UCSD-AML1 (cell line): ENCODE measurements at regions not wholly inside any gene's neighbourhood (a gene's known extent, or its start where the extent isn't known, plus 50 kb on each side); places are given as distances from the start of the nearest gene placed in this dataset.
"Not testable (repeated sequence)": the region's sequence is repeated elsewhere in the genome, so short reads cannot be mapped to it uniquely, and the experiment has no call there.

Experiments used
- DNase-seq: peaks from one replicate; lab custom pipeline; 2025; ENCODE audit not compliant: unreplicated experiment; lab: John Stamatoyannopoulos, UW

DNA sequence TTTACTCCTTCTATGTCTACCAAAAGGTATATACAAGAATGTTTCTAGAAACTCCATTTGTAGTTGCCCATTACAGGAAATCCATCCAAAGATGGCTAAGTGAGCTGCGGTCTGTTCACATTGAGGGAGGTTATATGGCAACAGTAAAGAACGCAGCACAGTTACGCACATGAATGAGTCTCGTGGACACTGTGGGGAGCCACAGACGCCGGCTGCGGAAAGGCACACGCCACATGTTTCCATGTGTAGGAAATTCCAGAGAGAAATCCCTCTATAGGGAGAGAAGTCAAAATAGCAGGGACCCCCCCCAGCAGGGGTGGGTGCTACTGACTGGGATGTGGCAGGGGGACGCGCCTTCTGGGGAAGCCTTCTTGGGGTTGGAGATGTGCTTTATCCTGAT is 139.0 kb upstream of the NCOR2 start:
- no peak for DNase-seq

GRCh38 chr12:124705545-124706138 is 138.2 kb upstream of the NCOR2 start:
- no peak for DNase-seq

GRCh38 chr12:124704619-124705018 is 137.2 kb upstream of the NCOR2 start:
- no peak for DNase-seq

DNA sequence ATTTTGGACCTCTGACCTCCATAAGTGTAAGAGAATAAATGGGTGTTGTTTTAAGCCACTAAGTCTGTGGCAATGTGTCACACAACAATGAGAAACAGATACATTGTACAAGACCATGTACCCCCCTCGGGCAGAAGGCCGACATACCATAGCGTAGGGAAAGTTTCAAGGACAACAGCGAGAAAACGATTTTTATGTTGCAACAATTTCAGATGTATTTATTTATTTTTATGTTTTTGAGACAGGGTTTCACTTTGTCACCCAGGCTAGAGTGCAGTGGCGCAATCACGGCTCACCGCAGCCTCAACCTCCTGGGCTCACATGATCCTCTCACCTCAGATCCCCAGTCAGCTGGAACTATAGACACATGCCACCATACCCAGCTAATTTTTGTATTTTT is 136.4 kb upstream of the NCOR2 start:
- no peak for DNase-seq

- no peak for DNase-seq
These were observed 135.3 kb upstream of the NCOR2 start for GRCh38 chr12:124702736-124703135.

DNA sequence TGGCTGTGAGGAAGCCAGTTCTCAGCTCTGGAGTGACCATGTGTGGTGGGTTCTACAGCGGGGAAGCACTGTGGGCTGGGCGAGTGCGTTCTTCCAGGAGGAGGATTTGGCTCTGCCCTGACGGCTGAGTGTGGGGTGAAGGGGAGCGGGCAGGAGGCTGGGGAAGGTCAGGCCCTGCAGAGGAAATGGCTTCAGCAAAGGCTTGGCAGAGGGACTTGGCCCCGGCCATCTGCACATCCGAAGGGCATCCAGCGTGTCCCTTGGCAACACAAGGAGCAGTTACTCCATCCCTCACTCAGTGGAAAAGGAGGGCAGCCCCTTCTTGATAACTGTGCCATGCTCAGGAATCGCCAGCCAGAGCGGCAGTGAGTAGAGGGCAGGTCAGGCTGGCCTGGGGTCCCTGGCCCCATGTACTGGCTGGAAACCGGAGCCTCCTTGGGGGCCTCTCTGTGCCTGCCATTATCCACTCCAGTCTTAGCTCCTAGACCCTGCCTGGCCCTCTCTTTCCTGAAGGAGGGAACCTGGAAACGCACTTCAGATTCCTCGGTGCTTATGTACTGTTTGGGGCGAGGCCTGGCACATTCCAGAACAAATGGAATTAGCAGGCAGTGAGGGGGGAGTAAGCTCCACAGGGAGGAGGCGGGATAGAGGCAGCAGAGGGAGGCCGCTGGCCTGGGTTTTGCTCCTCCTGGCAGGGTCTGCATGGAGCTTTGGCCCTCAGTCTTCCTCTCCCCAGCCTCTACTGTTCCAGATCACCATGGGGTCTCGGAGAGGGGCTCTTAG is 133.6 kb upstream of the NCOR2 start:
- no peak for DNase-seq

DNA sequence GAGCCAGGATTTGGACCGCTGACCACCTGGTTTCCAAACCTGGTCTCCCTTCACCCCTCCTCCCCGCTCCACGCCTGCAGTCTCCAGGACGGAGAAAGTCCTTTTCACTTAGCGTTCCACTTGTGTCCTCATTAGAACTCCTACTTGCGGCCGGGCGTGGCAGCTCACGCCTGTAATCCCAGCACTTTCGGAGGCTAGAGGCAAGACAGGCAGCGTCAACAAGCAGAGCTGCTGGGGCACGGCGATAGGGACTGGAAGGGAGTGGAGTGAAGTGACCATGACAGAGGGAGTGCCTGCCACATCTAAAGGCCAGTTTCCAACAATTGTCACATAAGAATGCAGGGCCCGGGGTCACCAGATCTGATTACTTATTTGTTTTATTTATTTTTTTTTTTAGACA is 132.5 kb upstream of the NCOR2 start:
- DNase-seq = no peak

GRCh38 chr12:124698998-124699305 is 131.5 kb upstream of the NCOR2 start:
- DNase-seq = no peak

GRCh38 chr12:124698211-124698997 is 131.0 kb upstream of the NCOR2 start:
- DNase-seq = no peak

DNA sequence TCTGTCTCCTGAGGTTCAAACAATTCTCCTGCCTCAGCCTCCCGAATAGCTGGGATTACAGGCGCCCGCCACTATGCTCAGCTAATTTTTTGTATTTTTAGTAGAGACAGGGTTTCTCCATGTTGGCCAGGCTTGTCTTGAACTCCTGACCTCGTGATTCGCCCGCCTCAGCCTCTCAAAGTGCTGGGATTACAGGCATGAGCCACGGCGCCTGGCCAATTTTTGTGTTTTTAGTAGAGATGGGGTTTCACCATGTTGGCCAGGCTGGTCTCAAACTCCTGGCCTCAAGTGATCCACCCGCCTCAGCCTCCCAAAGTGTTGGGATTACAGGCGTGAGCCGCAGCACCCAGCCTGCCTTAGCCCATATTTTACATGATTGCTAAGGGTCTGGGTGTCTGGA is 130.3 kb upstream of the NCOR2 start:
- DNase-seq = not testable (repeated sequence)

DNA sequence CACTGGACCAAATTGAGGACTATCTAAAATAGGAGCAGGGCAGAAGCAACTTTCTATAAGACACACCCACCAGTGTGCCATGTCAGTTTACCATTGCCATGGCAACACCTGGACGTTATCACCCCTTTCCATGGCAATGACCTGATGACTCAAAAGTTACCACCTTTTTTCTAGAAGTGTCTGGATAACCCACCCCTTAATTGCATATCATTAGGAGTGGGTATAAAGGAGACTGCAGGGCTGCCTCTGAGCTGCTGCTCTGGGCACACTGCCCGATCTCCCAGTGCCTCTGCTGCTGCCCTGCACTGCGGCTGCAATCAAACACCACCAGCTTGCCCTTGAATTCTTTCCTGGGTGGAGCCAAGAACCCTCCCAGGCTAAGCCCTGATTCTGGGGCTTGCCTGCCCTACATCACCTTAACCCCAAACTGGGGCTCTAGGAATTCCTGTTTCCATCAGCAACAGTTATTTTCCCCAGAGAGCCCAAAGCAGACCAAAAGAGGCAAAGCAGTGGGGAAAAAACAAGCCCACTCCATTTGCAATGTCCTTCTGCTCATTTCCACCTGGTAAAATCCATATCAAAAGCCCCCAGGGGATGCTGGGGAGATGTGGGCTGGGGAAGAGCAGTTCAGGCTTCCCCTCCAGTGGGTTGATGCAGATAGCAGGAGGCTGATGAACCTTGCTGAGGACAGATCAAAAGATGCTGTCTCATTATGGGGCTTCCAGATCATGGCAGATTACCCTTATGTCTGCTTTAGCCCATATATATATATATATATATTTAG is 129.5 kb upstream of the NCOR2 start:
- no peak for DNase-seq

DNA sequence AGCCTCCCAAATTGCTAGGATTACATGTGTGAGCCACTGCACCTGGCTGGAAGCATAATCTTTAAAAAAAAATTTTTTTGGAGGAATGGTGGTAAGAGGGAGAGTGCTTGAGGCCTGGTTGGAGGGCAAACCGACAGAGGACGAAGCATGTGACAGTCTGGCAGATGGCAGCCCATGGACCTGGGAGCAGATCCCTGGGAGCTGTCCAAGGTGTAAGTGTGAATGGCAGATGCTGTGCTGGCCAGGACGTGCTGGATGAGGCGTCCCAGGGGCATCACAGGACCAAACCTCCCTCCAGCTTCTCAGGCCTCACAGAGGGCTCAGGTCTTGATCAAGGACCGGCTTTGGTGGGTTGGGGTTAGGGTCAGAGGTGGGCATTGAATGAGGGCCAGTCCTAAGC is 128.4 kb upstream of the NCOR2 start:
- DNase-seq = no peak

- peak; percentile 70 for DNase-seq
These were observed 127.6 kb upstream of the NCOR2 start for GRCh38 chr12:124694846-124695497.

DNA sequence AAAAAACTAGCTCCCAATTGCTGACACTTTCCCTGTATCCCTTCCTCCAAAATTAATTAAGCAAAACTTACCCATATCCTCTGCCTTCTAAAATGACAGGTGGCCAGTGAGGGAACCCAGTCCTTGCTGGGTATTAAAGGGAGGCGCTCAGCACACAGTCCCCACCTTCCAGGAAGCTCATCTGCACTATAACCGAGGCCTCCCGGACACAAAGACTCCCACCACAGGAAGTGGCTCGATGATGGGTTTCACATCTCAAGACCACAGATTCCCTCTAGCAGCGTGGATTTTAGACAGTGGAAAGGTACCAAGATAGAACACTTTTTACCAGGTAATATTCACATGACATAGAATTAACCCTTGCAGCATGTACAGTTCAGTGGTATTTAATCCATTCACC is 126.8 kb upstream of the NCOR2 start:
- peak; percentile 47 for DNase-seq

DNA sequence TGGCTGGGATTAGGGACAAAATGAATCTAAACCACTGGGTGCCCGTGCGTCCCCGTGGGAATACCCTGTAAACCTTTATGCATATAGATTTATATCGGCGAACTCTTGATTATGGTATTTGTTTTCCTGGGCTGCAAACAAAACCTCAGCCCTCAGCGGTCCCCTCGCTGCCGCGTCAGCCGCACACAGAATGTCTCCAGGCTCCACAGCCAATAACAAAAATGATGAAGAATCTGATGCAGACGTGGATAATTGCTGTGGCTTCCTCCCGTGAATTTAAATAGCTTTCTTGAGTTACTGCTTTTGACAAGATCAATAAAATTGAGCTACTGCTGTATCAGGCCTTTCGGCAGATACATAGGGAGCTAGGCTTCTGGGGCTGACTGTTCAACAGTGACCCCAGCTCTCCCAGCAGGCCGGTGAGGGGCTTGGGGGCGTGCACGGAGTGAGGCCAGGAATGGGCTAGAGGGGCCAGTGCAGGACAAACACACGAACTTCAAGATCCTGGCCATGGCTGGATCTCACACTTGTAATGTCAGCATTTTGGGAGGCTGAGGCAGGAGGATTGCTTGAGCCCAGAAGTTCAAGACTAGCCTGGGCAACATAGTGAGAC is 125.8 kb upstream of the NCOR2 start:
- DNase-seq = no peak

DNA sequence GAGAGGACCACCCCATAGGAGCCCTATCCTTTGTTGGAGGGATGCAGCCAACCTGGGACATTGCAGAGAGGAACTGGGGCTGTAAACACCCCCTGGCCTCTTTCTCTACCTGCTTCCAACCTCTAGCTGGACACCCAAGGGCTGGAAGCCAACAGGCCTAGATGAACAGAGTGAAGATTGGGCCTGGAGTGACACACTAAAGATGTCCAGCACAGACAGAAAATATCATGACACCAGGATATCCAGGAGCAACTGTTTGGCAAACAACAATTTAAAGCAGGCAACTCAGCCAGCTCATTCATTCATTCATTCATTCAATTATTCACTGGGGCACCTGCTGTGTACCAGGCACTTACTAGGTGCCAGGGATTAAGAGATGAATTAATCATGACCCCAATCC is 125.0 kb upstream of the NCOR2 start:
- DNase-seq = no peak

GRCh38 chr12:124691429-124691828 is 124.0 kb upstream of the NCOR2 start:
- DNase-seq = no peak

GRCh38 chr12:124689631-124690030 is 122.2 kb upstream of the NCOR2 start:
- no peak for DNase-seq

- DNase-seq = no peak
These were observed 121.1 kb upstream of the NCOR2 start for GRCh38 chr12:124688356-124688992.

- peak; percentile 60 for DNase-seq
These were observed 120.5 kb upstream of the NCOR2 start for GRCh38 chr12:124687917-124688316.
